H1 (cell line): ENCODE measurements at regions not wholly inside any gene's neighbourhood (a gene's known extent, or its start where the extent isn't known, plus 50 kb on each side); places are given as distances from the start of the nearest gene placed in this dataset.

ENCODE experiments used
- CTCF ChIA-PET: fragments of 300-600 bp; sonication (Branson Sonifier 250); formaldehyde crosslinking; loops from one replicate; lab custom pipeline; 2021; ENCODE audit not compliant: partially characterized antibody; lab: Charles Lee
- POLR2A ChIA-PET: fragments of 300-600 bp; sonication (Branson Sonifier 250); formaldehyde crosslinking; loops from one replicate; lab custom pipeline; 2021; ENCODE audit warnings: inconsistent platforms; ENCODE audit not compliant: partially characterized antibody; lab: Charles Lee
- DNase-seq, 2 experiments: peaks; one replicate each; pipeline versions ENCODE4 v3.0.0 to v3.0.0-alpha.2; 2010 to 2022; ENCODE audit warnings: low spot score in 2 of 2, low read depth in 1 of 2, mixed read lengths in 1 of 2
- FAIRE-seq: peaks from 2 replicates; lab custom pipeline; 2011; peaks lifted over from hg19 to GRCh38; lab: Jason Lieb, UNC
- H2AFZ ChIP-seq: 2 replicates; pipeline ENCODE4 v1.8.1; 2012; ENCODE audit warnings: low read length, inconsistent platforms
- H2AK5ac ChIP-seq: 2 replicates; pipeline ENCODE4 v1.6.1; 2013; ENCODE audit warnings: low read depth, low read length
- H2BK120ac ChIP-seq: replicated peaks from 2 replicates; pipeline ENCODE3; 2013; ENCODE audit warnings: low read depth, low read length, inconsistent platforms
- H2BK12ac ChIP-seq: 2 replicates; pipeline ENCODE4 v1.6.1; 2013; ENCODE audit warnings: low read depth, low read length
- H2BK15ac ChIP-seq: 2 replicates; pipeline ENCODE4 v1.6.1; 2013; ENCODE audit warnings: low read length
- H2BK20ac ChIP-seq: 2 replicates; pipeline ENCODE4 v1.6.1; 2013; ENCODE audit warnings: low read length
- H2BK5ac ChIP-seq: 2 replicates; pipeline ENCODE4 v1.6.1; 2013; ENCODE audit warnings: low read depth, low read length
- H3K14ac ChIP-seq: 2 replicates; pipeline ENCODE4 v1.6.1; 2013; ENCODE audit warnings: inconsistent platforms; ENCODE audit not compliant: insufficient read length
- H3K18ac ChIP-seq: 2 replicates; pipeline ENCODE4 v1.6.1; 2013; ENCODE audit warnings: low read length; ENCODE audit errors: extremely low read depth
- H3K23ac ChIP-seq: 2 replicates; pipeline ENCODE4 v1.6.1; 2013; ENCODE audit warnings: inconsistent platforms; ENCODE audit not compliant: insufficient read length
- H3K23me2 ChIP-seq: 2 replicates; pipeline ENCODE4 v1.6.1; 2013; ENCODE audit warnings: low read depth, low read length
- H3K27ac ChIP-seq: 2 replicates; pipeline ENCODE4 v1.6.1; 2011; ENCODE audit warnings: low read depth, low read length, inconsistent platforms
- H3K27me3 ChIP-seq, 4 experiments: replicated peaks in 1 of 4; 1 replicate in 1 of 4; 2 replicates in 3 of 4; pipeline versions ENCODE4 v1.6.1 to v1.8.1; 2011 to 2013; ENCODE audit warnings: low read length in 3 of 4, mild to moderate bottlenecking in 3 of 4, inconsistent platforms in 2 of 4, mixed read lengths in 2 of 4, moderate library complexity in 1 of 4; ENCODE audit not compliant: control insufficient read depth in 3 of 4, insufficient read depth in 3 of 4; ENCODE audit errors: extremely low read depth in 1 of 4
- H3K36me3 ChIP-seq, 4 experiments: 2 replicates each; pipeline versions ENCODE4 v1.6.1 to v1.8.1; 2011 to 2013; ENCODE audit warnings: mild to moderate bottlenecking in 4 of 4, low read length in 3 of 4, moderate library complexity in 2 of 4, control low read depth in 1 of 4, inconsistent platforms in 1 of 4; ENCODE audit not compliant: insufficient read depth in 4 of 4, control insufficient read depth in 2 of 4
- H3K4ac ChIP-seq: replicated peaks from 2 replicates; pipeline ENCODE3; 2013; ENCODE audit warnings: low read length, low read depth, mixed read lengths, inconsistent platforms; ENCODE audit not compliant: insufficient read length
- H3K4me1 ChIP-seq, 4 experiments: replicated peaks in 1 of 4; 1 replicate in 1 of 4; 2 replicates in 3 of 4; pipeline versions ENCODE4 v1.6.1 to v1.8.1; 2011 to 2013; ENCODE audit warnings: low read length in 3 of 4, inconsistent platforms in 2 of 4, mixed read lengths in 1 of 4; ENCODE audit not compliant: insufficient read depth in 4 of 4, control insufficient read depth in 3 of 4
- H3K4me2 ChIP-seq, 2 experiments: 2 replicates each; pipeline versions ENCODE4 v1.6.1 to v1.8.1; 2011 to 2013; ENCODE audit warnings: low read depth in 2 of 2, low read length in 2 of 2, control low read depth in 1 of 2, inconsistent platforms in 1 of 2, mild to moderate bottlenecking in 1 of 2; ENCODE audit not compliant: insufficient read depth in 1 of 2
- H3K4me3 ChIP-seq, 4 experiments: fragments of 200-600, 300-600 bp in 1 of 4; sonication (generic), shearing (Covaris generic), sonication (Bioruptor Twin) in 1 of 4; 2 replicates each; pipeline versions ENCODE4 v1.5.1 to v1.8.1; 2011 to 2016; ENCODE audit warnings: low read length in 4 of 4, low read depth in 3 of 4, control low read depth in 2 of 4, inconsistent platforms in 2 of 4, mild to moderate bottlenecking in 2 of 4, mixed read lengths in 1 of 4, moderate library complexity in 1 of 4; ENCODE audit not compliant: insufficient read depth in 2 of 4; ENCODE audit errors: extremely low read depth in 1 of 4
- H3K56ac ChIP-seq: replicated peaks from 2 replicates; pipeline ENCODE3; 2013; ENCODE audit warnings: low read depth, mild to moderate bottlenecking, mixed read lengths, low read length, inconsistent platforms; ENCODE audit not compliant: insufficient read length
- H3K79me1 ChIP-seq: 2 replicates; pipeline ENCODE4 v1.6.1; 2013; ENCODE audit warnings: low read depth, low read length, control low read depth
- H3K79me2 ChIP-seq, 2 experiments: 2 replicates each; pipeline versions ENCODE4 v1.6.1 to v1.8.1; 2012 to 2013; ENCODE audit warnings: low read length in 2 of 2, mild to moderate bottlenecking in 2 of 2, inconsistent platforms in 1 of 2; ENCODE audit not compliant: insufficient read depth in 2 of 2, control insufficient read depth in 1 of 2
- H3K9ac ChIP-seq, 4 experiments: replicated peaks in 1 of 4; 1 replicate in 1 of 4; 2 replicates in 3 of 4; pipeline versions ENCODE4 v1.6.1 to v1.8.1; 2011 to 2013; ENCODE audit warnings: low read depth in 3 of 4, low read length in 3 of 4, control low read depth in 2 of 4, mild to moderate bottlenecking in 2 of 4, moderate library complexity in 2 of 4, inconsistent platforms in 1 of 4; ENCODE audit errors: extremely low read depth in 1 of 4
- H3K9me3 ChIP-seq, 2 experiments: 2 replicates each; pipeline versions ENCODE4 v1.6.1 to v1.8.1; 2012 to 2013; ENCODE audit warnings: mild to moderate bottlenecking in 2 of 2, moderate library complexity in 2 of 2, control low read depth in 1 of 2, inconsistent platforms in 1 of 2, low read depth in 1 of 2, low read length in 1 of 2, mixed read lengths in 1 of 2; ENCODE audit not compliant: insufficient read depth in 2 of 2
- H4K20me1 ChIP-seq, 2 experiments: replicated peaks in 1 of 2; 2 replicates each; pipeline versions ENCODE3 to v1.8.1; 2011 to 2013; ENCODE audit warnings: inconsistent platforms in 2 of 2, low read length in 2 of 2, mild to moderate bottlenecking in 1 of 2; ENCODE audit not compliant: insufficient read depth in 2 of 2, control insufficient read depth in 1 of 2
- H4K5ac ChIP-seq: 2 replicates; pipeline ENCODE4 v1.6.1; 2013; ENCODE audit warnings: low read length, low read depth, mixed read lengths, inconsistent platforms; ENCODE audit not compliant: insufficient read length
- H4K8ac ChIP-seq: 2 replicates; pipeline ENCODE4 v1.8.0; 2013; ENCODE audit warnings: mild to moderate bottlenecking, moderate library complexity, low read length, inconsistent platforms; ENCODE audit not compliant: insufficient read depth; ENCODE audit errors: extremely low read depth
- H4K91ac ChIP-seq: replicated peaks from 2 replicates; pipeline ENCODE3; 2013; ENCODE audit warnings: low read length, mixed read lengths, inconsistent platforms; ENCODE audit not compliant: insufficient read length
- ATF3 ChIP-seq: IDR thresholded peaks from 2 replicates; pipeline ENCODE4 v1.6.1; 2011; ENCODE audit warnings: low read depth, mild to moderate bottlenecking, low read length; ENCODE audit not compliant: insufficient read depth
- CEBPB ChIP-seq: IDR thresholded peaks from 2 replicates; pipeline ENCODE4 v1.6.1; 2012; ENCODE audit warnings: low read depth, low read length
- CREB1 ChIP-seq: IDR thresholded peaks from 2 replicates; pipeline ENCODE4 v1.6.1; 2012; ENCODE audit warnings: inconsistent platforms
- EP300 ChIP-seq, 2 experiments: IDR thresholded peaks; 1 replicate in 1 of 2; 2 replicates in 1 of 2; pipeline ENCODE4 v1.6.1; 2011 to 2012; ENCODE audit warnings: low read depth in 2 of 2, low read length in 2 of 2, mild to moderate bottlenecking in 2 of 2, borderline replicate concordance in 1 of 2, inconsistent platforms in 1 of 2, moderate library complexity in 1 of 2
- GTF2F1 ChIP-seq: IDR thresholded peaks from 2 replicates; pipeline ENCODE4 v1.6.1; 2012; ENCODE audit warnings: low read depth, low read length, improper control_type of control experiment, borderline replicate concordance
- JUND ChIP-seq: IDR thresholded peaks from 2 replicates; pipeline ENCODE4 v1.6.1; 2011; ENCODE audit warnings: mild to moderate bottlenecking, improper control_type of control experiment, low read length
- NANOG ChIP-seq: IDR thresholded peaks from 2 replicates; pipeline ENCODE4 v1.6.1; 2011; ENCODE audit warnings: low read length, low read depth, mild to moderate bottlenecking, inconsistent platforms; ENCODE audit not compliant: insufficient read depth, poor library complexity, severe bottlenecking
- POU5F1 ChIP-seq: IDR thresholded peaks from 2 replicates; pipeline ENCODE4 v1.6.1; 2011; ENCODE audit warnings: low read depth, mild to moderate bottlenecking, low read length, moderate library complexity
- RXRA ChIP-seq: IDR thresholded peaks from 2 replicates; pipeline ENCODE4 v1.6.1; 2011; ENCODE audit warnings: low read depth, mild to moderate bottlenecking, low read length, moderate library complexity; ENCODE audit not compliant: insufficient read depth
- SP1 ChIP-seq: IDR thresholded peaks from 2 replicates; pipeline ENCODE4 v1.6.1; 2011; ENCODE audit warnings: low read depth, low read length
- TCF12 ChIP-seq: IDR thresholded peaks from 2 replicates; pipeline ENCODE4 v1.6.1; 2011; ENCODE audit warnings: low read depth, mild to moderate bottlenecking, low read length
- TEAD4 ChIP-seq: IDR thresholded peaks from 2 replicates; pipeline ENCODE4 v1.6.1; 2012; ENCODE audit warnings: low read depth, low read length, inconsistent platforms, mixed read lengths
- WGBS, 2 experiments: shearing (Covaris generic) in 1 of 2; methylation state at CpG; one replicate each; pipeline versions ENCODE4 v1.1.6 to v1.1.7; 2013 to 2015; ENCODE audit warnings: low lambda C conversion rate in 2 of 2, mixed read lengths in 2 of 2, inconsistent platforms in 1 of 2, low coverage in 1 of 2, missing lambda C conversion rate in 1 of 2; ENCODE audit not compliant: insufficient replicate concordance in 2 of 2, insufficient coverage in 1 of 2, insufficient read length in 1 of 2; ENCODE audit errors: extremely low coverage in 1 of 2, missing lambda C conversion rate in 1 of 2; 5-methylcytosine and 5-hydroxymethylcytosine counted together

GRCh38 chr2:199612509-199613130, 154.9 kb upstream of the SATB2 start:
- FAIRE-seq (no peak), DNase-seq (no peak)
- no peak overlapping the region for H4K5ac ChIP-seq
- no peak overlapping the region for H3K14ac ChIP-seq
- no peak overlapping the region for H3K9ac ChIP-seq
- no peak overlapping the region for H2AK5ac ChIP-seq
- ChIA-PET POLR2A (no interaction called here), CTCF (interaction anchor here (1.2 to 1.6 kb wide), 2 partner anchors 9 to 71 kb away, joined by 3 to 4 read pairs; no protein-coding TSS in a partner anchor)
- H2BK15ac ChIP-seq, result no peak overlapping the region
- no peak overlapping the region for H3K4ac ChIP-seq
- WGBS, 2 experiments, result 86% methylated on average over 4 of the region's 4 CpGs; no CpG with 5 or more reads in 1 of the 2 experiments
- H3K9me3 ChIP-seq, result no peaks in the 10 kb centered on the region
- no peak overlapping the region for H2BK12ac ChIP-seq
- no peak overlapping the region for H3K56ac ChIP-seq
- no peaks in the 10 kb centered on the region for H3K36me3 ChIP-seq
- H2BK120ac ChIP-seq, result no peak overlapping the region
- TF ChIP-seq JUND (no peak), ATF3 (no peak), RXRA (no peak), TEAD4 (no peak), POU5F1 (no peak), NANOG (no peak), TCF12 (no peak), GTF2F1 (no peak), CREB1 (no peak), SP1 (no peak), EP300 (IDR thresholded peaks at IDR 0.05; ENCODE audit: borderline replicate concordance in 1 of 2, low read depth in 2 of 2, low read length in 2 of 2) (no peak), CEBPB (no peak)
- peaks cover 0 to 3% (median 2%) of the 10 kb centered on the region in 4 experiments; a peak in 3 of 7 replicates for H3K4me1 ChIP-seq
- H4K91ac ChIP-seq, result no peak overlapping the region
- no peaks in the 10 kb centered on the region for H3K79me2 ChIP-seq
- H3K23me2 ChIP-seq, result no peaks in the 10 kb centered on the region
- no peaks in the 10 kb centered on the region; a peak in 1 of 7 replicates for H3K27me3 ChIP-seq
- H3K23ac ChIP-seq, result no peak overlapping the region
- no peaks in the 10 kb centered on the region for H4K20me1 ChIP-seq
- no peak overlapping the region for H3K4me3 ChIP-seq
- no peak overlapping the region for H2AFZ ChIP-seq
- no peak overlapping the region for H2BK5ac ChIP-seq
- H3K4me2 ChIP-seq, result no peak overlapping the region
- no peak overlapping the region for H4K8ac ChIP-seq
- H2BK20ac ChIP-seq, result no peak overlapping the region
- H3K79me1 ChIP-seq, result no peaks in the 10 kb centered on the region
- H3K18ac ChIP-seq, result no peak overlapping the region
- H3K27ac ChIP-seq, result no peak overlapping the region
